GM21390 (cell line): ENCODE measurements at regions not wholly inside any gene's neighbourhood (a gene's known extent, or its start where the extent isn't known, plus 50 kb on each side); places are given as distances from the start of the nearest gene placed in this dataset.
"Not testable (repeated sequence)": the region's sequence is repeated elsewhere in the genome, so short reads cannot be mapped to it uniquely, and the experiment has no call there.

ENCODE experiments used
- ATAC-seq: cut with Tn5 transposase; IDR thresholded peaks from one replicate; pipeline ENCODE4 v1.9.1; 2021; ENCODE audit not compliant: unreplicated experiment

- no peak for ATAC-seq
Measured at GRCh38 chr9:135269912-135270830, 182.7 kb downstream of the OLFM1 start.

GRCh38 chr9:135271425-135271824, 184.0 kb downstream of the OLFM1 start:
- no peak for ATAC-seq

- ATAC-seq = no peak
Measured at GRCh38 chr9:135272608-135273007, 185.1 kb downstream of the OLFM1 start.

- no peak for ATAC-seq
Measured at GRCh38 chr9:135273008-135273407, 185.5 kb downstream of the OLFM1 start.

GRCh38 chr9:135275163-135275562, 187.7 kb downstream of the OLFM1 start:
- no peak for ATAC-seq

- no peak for ATAC-seq
Measured at GRCh38 chr9:135275571-135276289, 188.3 kb downstream of the OLFM1 start.

GRCh38 chr9:135277219-135278201, 190.0 kb downstream of the OLFM1 start:
- no peak for ATAC-seq

GRCh38 chr9:135278586-135278985, 191.1 kb downstream of the OLFM1 start:
- ATAC-seq = no peak

GRCh38 chr9:135279385-135279784, 191.9 kb downstream of the OLFM1 start:
- no peak for ATAC-seq

- no peak for ATAC-seq
Measured at GRCh38 chr9:135279834-135280393, 192.4 kb downstream of the OLFM1 start.

GRCh38 chr9:135280666-135281065, 193.2 kb downstream of the OLFM1 start:
- no peak for ATAC-seq

- no peak for ATAC-seq
Measured at GRCh38 chr9:135281151-135281550, 193.7 kb downstream of the OLFM1 start.

GRCh38 chr9:135281791-135282737, 194.6 kb downstream of the OLFM1 start:
- no peak for ATAC-seq

GRCh38 chr9:135282808-135283207, 195.3 kb downstream of the OLFM1 start:
- no peak for ATAC-seq

GRCh38 chr9:135283671-135284070, 195.9 kb upstream of the PPP1R26 start:
- ATAC-seq = no peak

GRCh38 chr9:135284386-135285134, 195.0 kb upstream of the PPP1R26 start:
- no peak for ATAC-seq

GRCh38 chr9:135286187-135286925, 193.2 kb upstream of the PPP1R26 start:
- not testable (repeated sequence) for ATAC-seq

GRCh38 chr9:135286961-135287360, 192.6 kb upstream of the PPP1R26 start:
- ATAC-seq = no peak
